ENCODE measurements at regions not wholly inside any gene's neighbourhood (a gene's known extent, or its start where the extent isn't known, plus 50 kb on each side); places are given as distances from the start of the nearest gene placed in this dataset.

DNA sequence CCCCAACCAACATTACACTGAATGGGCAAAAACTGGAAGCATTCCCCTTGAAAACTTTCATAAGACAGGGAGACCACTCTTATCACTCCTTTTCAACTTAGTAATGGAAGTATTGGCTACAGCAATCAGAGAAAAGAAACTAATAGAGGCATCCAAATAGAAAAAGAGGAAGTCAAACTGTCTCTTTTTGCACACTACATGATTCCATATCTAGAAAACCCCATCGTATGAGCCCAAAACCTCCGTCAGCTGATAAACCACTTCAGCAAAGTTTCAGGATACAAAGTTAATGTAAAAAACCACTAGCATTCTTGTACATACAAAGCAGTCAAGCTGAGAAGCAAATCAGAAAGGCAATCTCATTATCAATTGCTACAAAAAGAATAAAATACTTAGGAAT is 580.4 kb upstream of the PTCHD4 start:
- Mint-ChIP-seq H3K4me1 (no peaks in the 10 kb centered on the region), H3K9me3 (peaks cover 14 to 28% of the 10 kb centered on the region in 2 donors), H3K27me3 (ENCODE audit: low read depth in 2 of 2) (no peaks in the 10 kb centered on the region), H3K27ac (no peak overlapping the region), H3K36me3 (peaks cover 10% of the 10 kb centered on the region), H3K4me3 (no peak overlapping the region)
- Histone ChIP-seq H3K9me3 (ENCODE audit: control insufficient read depth, insufficient read depth, low read length) (peaks cover 18% of the 10 kb centered on the region), H3K27ac (ENCODE audit: low read length) (no peak overlapping the region), H3K36me3 (ENCODE audit: control insufficient read depth, insufficient read depth, low read length) (no peaks in the 10 kb centered on the region), H3K4me1 (ENCODE audit: control insufficient read depth, insufficient read depth, low read length) (no peaks in the 10 kb centered on the region), H3K27me3 (ENCODE audit: control insufficient read depth, insufficient read depth, low read length) (no peaks in the 10 kb centered on the region), H3K4me3 (ENCODE audit: low read length) (no peak overlapping the region)
- 55% methylated on average over 2 of the region's 2 CpGs for WGBS (ENCODE audit: insufficient coverage)
- DNase-seq = no peak
- intact Hi-C loops (cut with micrococcal nuclease) = no loop called here
- no peak for ATAC-seq
- TF ChIP-seq, protein P1, sequence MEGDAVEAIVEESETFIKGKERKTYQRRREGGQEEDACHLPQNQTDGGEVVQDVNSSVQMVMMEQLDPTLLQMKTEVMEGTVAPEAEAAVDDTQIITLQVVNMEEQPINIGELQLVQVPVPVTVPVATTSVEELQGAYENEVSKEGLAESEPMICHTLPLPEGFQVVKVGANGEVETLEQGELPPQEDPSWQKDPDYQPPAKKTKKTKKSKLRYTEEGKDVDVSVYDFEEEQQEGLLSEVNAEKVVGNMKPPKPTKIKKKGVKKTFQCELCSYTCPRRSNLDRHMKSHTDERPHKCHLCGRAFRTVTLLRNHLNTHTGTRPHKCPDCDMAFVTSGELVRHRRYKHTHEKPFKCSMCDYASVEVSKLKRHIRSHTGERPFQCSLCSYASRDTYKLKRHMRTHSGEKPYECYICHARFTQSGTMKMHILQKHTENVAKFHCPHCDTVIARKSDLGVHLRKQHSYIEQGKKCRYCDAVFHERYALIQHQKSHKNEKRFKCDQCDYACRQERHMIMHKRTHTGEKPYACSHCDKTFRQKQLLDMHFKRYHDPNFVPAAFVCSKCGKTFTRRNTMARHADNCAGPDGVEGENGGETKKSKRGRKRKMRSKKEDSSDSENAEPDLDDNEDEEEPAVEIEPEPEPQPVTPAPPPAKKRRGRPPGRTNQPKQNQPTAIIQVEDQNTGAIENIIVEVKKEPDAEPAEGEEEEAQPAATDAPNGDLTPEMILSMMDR (IDR thresholded peaks at IDR 0.05) = no peak

DNA sequence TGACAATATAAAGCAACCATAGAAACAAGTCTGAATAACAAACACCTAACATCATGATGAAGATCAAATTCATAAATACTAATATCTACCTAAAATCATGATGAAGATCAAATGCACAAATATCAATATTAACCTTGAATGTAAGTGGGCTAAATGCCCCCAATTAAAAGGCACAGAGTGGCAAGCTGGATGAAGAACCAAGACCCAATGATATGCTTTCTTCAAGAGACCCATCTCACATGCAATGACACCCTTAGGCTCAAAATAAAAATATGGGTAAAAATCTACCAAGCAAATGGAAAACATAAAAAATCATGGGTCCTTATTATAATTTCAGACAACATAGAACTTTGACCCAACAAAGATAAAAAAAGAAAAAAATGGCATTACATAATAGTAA is 578.5 kb upstream of the PTCHD4 start:
- Mint-ChIP-seq H3K36me3 (no peaks in the 10 kb centered on the region), H3K27me3 (ENCODE audit: low read depth in 2 of 2) (no peaks in the 10 kb centered on the region), H3K4me1 (no peaks in the 10 kb centered on the region), H3K27ac (no peak overlapping the region), H3K9me3 (peaks cover 16 to 28% of the 10 kb centered on the region in 2 donors), H3K4me3 (no peak overlapping the region)
- Histone ChIP-seq H3K9me3 (ENCODE audit: control insufficient read depth, insufficient read depth, low read length) (peaks cover 18% of the 10 kb centered on the region), H3K27ac (ENCODE audit: low read length) (no peak overlapping the region), H3K4me1 (ENCODE audit: control insufficient read depth, insufficient read depth, low read length) (no peaks in the 10 kb centered on the region), H3K4me3 (ENCODE audit: low read length) (no peak overlapping the region), H3K36me3 (ENCODE audit: control insufficient read depth, insufficient read depth, low read length) (no peaks in the 10 kb centered on the region), H3K27me3 (ENCODE audit: control insufficient read depth, insufficient read depth, low read length) (no peaks in the 10 kb centered on the region)
- intact Hi-C loops (cut with micrococcal nuclease) = no loop called here
- TF ChIP-seq, protein P1 (IDR thresholded peaks at IDR 0.05) = no peak
- no peak for DNase-seq
- no peak for ATAC-seq

DNA sequence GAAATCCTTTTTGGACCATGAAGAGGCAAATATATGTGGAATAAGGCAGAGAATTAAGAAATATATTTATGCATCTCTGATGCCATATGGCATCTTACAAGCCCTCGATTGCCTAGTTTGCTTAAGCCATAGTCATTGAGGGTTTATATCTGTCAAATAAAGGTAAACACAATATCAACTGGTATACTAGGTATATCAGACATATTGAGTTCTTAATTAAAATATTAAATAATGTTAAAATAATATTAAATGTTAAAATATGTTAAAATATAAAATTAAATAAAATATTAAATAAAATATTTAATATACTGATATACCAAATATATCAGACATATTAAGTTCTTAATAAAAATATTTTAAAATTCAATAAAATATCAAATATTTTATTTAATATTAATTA is 567.4 kb upstream of the PTCHD4 start:
- no peak for ATAC-seq
- Mint-ChIP-seq H3K36me3 (no peaks in the 10 kb centered on the region), H3K27ac (no peak overlapping the region), H3K4me3 (no peak overlapping the region), H3K9me3 (peaks cover 13 to 16% of the 10 kb centered on the region in 2 donors), H3K4me1 (no peaks in the 10 kb centered on the region), H3K27me3 (ENCODE audit: low read depth in 2 of 2) (no peaks in the 10 kb centered on the region)
- no peak for DNase-seq
- TF ChIP-seq, protein P1 (IDR thresholded peaks at IDR 0.05) = no peak
- H3K27ac ChIP-seq (ENCODE audit: low read length) = no peak overlapping the region
- WGBS (ENCODE audit: insufficient coverage) = no CpG with 5 or more reads among the region's 1 CpG
- H3K4me1 ChIP-seq (ENCODE audit: control insufficient read depth, insufficient read depth, low read length) = no peaks in the 10 kb centered on the region
- no peak overlapping the region for H3K4me3 ChIP-seq (ENCODE audit: low read length)
- no peaks in the 10 kb centered on the region for H3K27me3 ChIP-seq (ENCODE audit: control insufficient read depth, insufficient read depth, low read length)
- H3K9me3 ChIP-seq (ENCODE audit: control insufficient read depth, insufficient read depth, low read length) = peaks cover 3% of the 10 kb centered on the region
- no peaks in the 10 kb centered on the region for H3K36me3 ChIP-seq (ENCODE audit: control insufficient read depth, insufficient read depth, low read length)
- intact Hi-C loops (cut with micrococcal nuclease) = no loop called here

DNA sequence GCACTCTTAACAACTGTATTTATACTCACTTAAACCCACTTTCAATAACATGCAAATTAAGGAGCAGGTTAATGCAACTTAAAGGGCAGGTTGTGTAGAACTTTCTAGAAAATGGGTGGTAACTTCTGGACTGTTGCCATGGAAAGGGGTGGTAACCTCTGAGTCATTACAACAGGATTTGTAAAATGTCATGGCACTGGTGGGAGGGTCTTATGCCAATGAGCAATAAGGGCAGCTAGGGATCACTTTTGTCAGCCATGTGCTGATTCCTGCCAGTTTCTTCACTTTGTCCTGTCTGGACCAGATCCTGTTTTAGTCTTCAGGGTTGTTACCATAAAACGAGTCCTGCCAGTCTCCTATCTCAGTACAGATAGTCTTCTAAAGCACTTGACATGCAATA is 560.5 kb upstream of the PTCHD4 start:
- no peaks in the 10 kb centered on the region for H3K4me1 Mint-ChIP-seq
- H3K36me3 Mint-ChIP-seq = peaks cover 6% of the 10 kb centered on the region
- H3K9me3 Mint-ChIP-seq = peaks cover 11 to 19% of the 10 kb centered on the region in 2 donors
- intact Hi-C loops (cut with micrococcal nuclease) = no loop called here
- Histone ChIP-seq H3K27ac (ENCODE audit: low read length) (no peak overlapping the region), H3K4me1 (ENCODE audit: control insufficient read depth, insufficient read depth, low read length) (no peaks in the 10 kb centered on the region), H3K27me3 (ENCODE audit: control insufficient read depth, insufficient read depth, low read length) (no peaks in the 10 kb centered on the region), H3K4me3 (ENCODE audit: low read length) (no peak overlapping the region), H3K9me3 (ENCODE audit: control insufficient read depth, insufficient read depth, low read length) (peaks cover 2% of the 10 kb centered on the region), H3K36me3 (ENCODE audit: control insufficient read depth, insufficient read depth, low read length) (no peaks in the 10 kb centered on the region)
- H3K27me3 Mint-ChIP-seq (ENCODE audit: low read depth in 2 of 2) = no peaks in the 10 kb centered on the region
- H3K27ac Mint-ChIP-seq = no peak overlapping the region
- WGBS (ENCODE audit: insufficient coverage) = 75% methylated on average over 1 of the region's 1 CpG
- ATAC-seq (no peak), DNase-seq (no peak)
- TF ChIP-seq, protein P1 (IDR thresholded peaks at IDR 0.05) = no peak
- no peak overlapping the region for H3K4me3 Mint-ChIP-seq

Data from natural killer cell (primary cell).